Inferior parietal cortex (tissue), 1 donor: ENCODE measurements at regions not wholly inside any gene's neighbourhood (a gene's known extent, or its start where the extent isn't known, plus 50 kb on each side); places are given as distances from the start of the nearest gene placed in this dataset.
"Not testable (repeated sequence)": the region's sequence is repeated elsewhere in the genome, so short reads cannot be mapped to it uniquely, and the experiment has no call there.

Experiments used
- DNase-seq: peaks from one replicate; pipeline ENCODE4 v3.0.0-alpha.2; 2016; ENCODE audit errors: extremely low spot score

DNA sequence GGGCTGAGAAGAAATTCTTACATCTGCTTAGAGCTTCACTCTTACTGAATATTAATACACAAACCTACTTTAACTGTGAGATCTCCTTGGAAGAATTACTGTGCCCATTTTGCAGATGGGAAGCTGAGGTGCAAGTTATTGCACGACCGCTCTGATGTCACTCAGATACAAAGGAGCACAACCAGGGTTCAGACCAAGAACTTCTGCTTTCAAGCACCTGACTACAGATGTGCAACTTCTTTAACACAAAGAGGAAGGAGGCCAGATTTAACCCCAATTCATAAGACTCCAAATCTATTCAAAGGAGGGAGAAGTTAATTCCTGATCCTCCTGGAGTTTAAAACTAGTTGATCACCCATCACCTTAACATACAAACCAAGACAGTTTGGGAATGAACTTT is 232.6 kb downstream of the VRK1 start:
- DNase-seq = no peak

DNA sequence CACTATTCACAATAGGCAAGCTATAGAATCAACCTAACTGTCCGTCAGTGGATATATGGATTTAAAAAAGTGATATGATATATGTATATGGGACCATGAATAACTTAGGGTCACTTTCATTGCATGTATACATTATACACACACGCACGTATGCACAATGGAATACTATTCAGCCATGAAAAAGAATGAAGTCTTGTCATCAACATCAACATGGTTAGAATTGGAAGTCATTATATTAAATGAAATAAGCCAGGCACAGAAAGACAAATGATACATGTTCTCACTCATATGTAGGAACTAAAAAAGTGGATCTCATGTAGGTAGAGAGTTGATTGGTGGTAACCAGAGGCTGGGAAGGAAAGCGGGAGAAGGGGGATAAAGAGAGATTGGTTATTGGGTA is 234.3 kb downstream of the VRK1 start:
- no peak for DNase-seq

DNA sequence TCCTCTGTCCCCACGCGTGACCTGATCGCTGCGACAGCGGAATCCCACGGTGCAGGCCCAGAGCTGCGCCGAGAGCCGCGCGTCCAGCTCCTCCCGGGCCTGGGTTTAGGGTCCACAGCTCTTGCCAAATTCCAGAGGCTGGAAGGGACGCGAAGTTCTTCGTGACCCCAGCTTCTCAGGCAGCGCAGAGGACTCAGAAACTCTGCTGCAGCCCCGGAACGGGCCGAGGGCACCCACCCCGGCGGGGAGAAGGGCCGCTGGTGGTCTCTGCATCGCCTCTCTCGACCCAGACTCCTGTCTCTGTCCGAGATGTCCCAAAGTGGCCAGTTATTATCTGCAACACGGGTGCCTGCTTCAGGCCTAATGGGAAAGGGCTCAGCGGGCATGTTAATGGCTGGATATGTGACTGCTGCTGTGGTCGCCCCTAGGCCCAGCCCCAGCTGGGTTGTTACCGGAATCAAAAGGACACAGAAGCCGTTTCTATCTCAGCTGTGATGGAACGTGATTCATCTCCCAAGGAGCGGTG is 236.4 kb downstream of the VRK1 start:
- DNase-seq = no peak

DNA sequence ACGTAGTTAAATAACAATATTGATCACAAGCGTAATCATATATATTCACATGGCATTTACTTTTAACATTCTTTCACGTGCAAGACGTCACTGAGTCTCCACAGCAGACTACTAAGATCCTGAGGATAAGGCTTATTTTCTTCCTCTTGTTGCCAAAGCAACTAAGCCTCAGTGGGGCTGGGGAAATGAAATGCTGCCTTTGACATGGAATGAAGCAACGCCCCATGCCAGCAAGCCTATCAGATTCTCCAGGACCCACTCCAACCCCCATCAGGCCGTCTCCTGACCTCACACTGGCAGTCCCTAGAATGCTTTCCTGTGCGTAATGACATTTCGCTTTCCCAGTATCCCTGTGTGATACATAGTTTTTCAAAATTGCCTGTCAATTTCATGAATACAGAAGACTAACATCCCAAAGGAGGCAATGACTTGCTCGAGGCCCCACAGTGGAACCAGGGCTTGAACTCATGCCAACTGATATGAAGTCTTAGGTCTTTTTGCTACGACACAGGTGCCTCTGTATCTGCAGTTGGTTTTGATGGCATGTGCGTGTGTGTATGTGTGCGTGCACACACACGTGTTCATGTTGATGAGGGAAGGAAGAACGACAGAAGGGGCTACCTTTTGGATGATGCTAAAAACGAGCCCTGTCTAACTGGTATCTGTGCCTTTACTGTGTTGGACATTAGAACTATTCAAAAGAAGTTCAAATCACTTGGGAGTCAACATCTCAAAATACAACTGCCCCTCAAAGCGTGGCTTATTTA is 239.1 kb downstream of the VRK1 start:
- DNase-seq = no peak

DNA sequence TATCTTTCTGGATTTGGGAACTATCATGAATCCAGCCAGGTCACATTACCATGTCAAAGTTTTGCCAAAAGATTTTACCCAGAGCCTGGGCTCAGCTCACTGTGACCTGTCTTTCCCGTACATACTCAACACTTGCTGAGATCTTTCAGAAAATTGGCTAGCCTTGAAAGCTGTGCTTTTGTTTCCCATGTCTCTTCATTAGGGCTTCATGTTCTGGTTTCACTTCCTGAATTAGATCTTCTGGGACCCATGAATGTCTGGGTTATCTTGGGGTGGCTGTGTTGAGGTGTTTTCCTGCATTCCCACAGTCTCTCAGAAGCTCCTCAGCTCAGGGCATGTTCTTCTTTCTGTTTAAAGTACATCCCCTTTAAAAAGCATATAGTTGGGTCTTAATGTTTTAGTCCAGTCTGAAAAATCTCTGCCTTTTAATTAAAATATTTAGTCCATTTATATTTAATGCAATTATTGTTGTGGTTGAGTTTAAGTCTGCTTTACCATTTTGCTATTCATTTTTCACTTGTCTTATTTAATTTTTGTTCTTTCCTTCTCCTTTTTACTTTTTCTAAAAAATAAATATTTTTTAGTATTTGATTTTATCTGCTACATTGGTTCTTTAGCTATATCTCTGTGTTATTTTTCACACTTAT is 242.7 kb downstream of the VRK1 start:
- DNase-seq = no peak

DNA sequence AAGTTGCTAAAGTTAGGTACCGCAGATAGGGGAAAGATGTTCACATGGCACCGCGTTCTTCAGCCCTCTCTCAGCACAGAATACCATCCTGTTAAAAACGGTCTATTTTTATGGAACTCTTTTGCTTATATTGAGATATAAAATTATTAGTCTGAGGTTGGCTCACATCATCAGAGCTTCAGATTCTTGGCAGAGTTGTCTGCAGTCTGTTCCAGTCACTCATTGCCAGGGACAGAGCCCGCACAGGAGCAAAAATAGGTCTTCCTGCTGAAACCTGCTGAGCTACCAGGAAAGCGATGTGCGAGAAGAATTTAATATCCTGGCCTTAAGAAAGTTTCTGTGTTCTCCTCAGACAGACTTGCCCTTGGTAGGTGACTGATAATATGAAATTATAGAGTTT is 249.8 kb downstream of the VRK1 start:
- DNase-seq = peak; percentile 9

DNA sequence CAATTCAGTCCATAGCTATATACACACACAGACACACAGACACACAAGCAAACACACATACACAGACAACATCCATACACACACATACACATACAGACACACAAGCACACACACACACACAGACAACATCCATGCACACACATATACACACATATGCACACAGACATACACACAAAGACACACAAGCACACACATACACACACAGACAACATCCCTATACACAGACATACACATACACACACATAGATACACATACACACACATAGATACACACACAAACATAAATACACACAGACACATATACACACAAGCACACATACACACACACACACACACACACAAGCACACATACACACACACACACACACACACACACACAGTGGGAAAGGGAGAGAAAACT is 254.8 kb downstream of the VRK1 start:
- DNase-seq = no peak

DNA sequence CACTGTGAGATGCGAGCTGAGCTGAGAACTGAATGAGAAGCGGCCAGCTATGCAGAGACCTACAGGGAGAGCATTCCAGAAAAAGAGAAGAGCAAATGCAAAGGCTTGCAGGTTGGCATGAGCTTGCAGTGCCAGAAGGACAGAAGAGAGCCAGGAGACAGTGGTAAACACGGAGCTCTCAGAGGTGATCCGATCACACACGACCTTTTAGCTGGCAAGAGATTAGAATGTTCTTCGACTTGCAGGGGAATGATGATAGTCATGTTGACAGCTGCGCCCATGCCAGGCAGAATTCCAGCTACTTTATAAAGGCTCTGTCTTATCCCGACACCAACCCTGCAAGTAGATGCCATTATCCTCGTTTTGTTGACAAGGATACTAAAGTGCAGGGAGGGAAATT is 256.8 kb downstream of the VRK1 start:
- DNase-seq = no peak

DNA sequence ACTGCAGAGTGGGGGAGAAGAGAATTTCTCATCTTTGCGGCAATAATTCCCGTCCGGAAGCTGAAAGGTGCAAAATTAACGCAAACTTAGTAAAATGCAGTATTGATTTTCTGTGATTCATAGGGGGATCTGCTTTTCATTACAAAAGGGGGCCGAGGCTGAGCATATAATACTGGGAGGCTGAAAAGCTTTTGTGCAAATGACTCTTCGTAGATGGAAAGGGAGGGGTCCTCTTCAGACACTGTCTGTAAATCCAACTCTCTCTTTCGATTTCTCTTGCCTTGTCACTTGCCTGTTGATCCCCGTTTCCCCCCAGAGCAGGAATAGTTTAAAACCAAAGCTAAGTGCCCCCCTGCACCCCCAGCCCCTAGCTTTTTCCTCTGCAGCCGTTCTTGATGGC is 258.2 kb downstream of the VRK1 start:
- no peak for DNase-seq

DNA sequence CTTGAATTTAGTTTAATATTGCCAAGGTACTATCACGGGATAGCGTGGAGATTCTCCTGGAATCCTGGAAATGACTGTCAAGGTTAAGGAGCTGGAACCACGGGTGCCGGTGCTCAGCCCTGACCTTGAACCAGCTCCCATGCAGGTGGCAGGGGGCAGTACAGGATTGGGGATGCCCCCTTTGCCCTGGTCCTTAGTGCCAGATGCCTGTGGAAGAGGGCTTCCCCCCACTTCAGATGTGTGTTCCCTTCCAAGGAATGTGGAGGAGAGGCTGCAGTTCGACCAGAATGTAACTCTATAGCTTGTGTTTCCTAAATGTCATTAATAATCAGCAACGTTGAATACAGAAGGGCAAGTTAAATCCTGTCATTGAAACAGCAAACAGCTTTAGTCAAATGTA is 258.9 kb downstream of the VRK1 start:
- no peak for DNase-seq

DNA sequence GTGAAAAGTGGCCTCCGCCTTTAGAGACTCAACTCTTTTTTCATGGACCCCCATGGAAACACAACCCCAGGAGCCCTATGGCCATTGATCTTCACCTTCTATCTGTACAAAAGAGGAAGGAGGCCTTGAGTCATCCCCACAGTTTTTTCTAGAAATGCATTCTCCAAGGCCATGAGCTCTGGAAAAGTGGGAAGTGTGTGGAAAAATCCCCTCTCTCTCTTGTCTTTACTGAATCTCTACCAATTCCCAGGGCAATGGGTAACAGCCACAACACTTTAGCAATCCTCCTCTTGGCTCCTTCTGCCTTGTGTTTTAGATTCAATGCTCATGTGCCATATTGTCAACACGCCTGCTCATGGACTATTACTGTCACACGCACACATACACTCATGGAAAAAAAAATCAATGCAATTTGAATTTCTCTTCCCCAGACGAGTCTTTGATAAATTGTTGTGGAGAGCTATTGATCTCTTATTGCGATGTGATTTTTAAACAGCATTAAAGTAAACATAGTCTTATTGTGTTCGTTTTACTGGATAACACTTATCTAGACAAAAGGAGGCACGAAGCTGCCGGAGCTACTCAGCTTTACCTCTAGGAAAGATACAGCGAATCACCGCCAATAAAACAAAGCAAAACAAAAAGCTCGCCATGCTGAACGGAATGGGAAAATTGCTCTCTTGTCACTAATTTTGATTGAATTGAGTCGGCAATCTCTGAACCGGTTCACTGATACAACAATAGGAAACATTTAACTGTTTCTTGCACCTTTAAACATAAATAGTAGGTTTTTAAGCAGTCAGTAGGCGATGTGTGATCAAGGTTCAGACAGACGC is 260.3 kb downstream of the VRK1 start:
- no peak for DNase-seq

DNA sequence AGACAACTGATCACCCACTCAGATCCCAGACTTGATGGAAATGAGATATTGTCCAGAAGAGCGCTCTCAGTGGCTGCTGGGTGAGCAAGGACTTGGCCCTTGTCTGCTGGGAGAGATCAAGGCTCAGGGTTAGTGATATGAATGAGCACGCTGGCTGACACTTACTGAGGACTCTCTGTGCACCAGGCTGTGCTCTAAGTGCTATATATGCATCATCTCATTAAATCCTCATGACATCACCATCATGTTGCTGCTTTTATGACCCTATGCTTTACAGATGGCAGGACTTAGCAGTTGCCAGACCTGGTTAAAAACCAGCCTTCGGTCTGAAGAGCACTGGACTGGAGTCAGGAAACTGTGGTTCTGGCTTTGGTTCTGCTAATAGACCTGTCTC is 260.9 kb downstream of the VRK1 start:
- no peak for DNase-seq

DNA sequence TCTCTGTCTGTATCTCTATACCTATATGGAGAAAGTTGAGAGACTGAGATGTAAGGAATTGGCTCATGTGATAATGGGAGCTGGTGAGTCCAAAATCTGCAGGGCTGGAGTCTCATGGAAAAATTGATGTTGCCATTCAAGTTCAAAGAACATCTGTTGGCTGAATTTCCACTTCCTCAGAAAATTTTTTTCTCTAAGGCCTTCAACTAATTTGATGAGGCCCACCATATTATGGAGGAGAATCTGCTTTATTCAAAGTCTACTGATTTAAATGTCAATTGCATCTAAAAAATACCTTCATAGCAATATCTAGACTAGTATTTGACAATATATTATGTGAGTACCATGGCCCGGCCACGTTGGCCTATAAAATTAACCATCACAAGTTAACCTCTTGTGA is 261.4 kb downstream of the VRK1 start:
- DNase-seq = no peak

DNA sequence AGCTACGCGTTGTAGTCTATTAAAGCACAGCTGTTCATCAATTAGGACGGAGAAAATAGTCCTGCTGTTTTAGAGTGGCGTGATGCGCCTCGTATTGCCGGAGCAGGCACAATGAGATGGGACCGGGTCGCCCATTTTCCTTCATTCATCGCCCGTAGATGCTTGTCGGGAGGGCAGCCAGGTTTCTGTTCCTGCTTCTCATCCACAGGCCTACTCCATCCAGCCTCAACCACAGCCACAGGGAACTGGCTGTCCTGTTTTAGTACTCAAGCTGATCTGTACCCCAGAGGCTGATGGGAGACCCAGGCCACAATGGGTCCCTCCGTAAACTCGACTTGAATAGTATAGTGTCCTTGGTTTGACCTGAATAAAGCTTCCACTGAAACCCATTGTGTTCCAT is 264.0 kb downstream of the VRK1 start:
- no peak for DNase-seq

DNA sequence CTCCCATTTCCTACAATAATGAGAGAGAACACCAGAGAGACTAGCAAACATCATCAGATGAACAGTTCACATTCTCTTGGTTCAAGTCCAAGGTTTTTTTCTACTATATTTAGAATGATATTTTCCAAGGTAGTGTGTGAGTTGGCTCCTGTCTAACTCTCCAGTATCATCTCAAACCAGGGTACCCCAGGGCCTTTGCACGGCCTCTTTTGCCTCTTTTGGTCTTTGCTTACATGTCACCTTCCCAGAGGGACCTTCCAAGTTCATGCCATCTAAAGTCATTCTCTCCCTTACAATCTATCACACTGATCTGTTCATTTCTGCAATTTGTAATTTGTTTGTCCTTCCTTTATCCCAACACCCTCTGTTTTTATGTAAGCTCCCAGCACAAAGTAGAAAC is 264.5 kb downstream of the VRK1 start:
- DNase-seq = no peak

DNA sequence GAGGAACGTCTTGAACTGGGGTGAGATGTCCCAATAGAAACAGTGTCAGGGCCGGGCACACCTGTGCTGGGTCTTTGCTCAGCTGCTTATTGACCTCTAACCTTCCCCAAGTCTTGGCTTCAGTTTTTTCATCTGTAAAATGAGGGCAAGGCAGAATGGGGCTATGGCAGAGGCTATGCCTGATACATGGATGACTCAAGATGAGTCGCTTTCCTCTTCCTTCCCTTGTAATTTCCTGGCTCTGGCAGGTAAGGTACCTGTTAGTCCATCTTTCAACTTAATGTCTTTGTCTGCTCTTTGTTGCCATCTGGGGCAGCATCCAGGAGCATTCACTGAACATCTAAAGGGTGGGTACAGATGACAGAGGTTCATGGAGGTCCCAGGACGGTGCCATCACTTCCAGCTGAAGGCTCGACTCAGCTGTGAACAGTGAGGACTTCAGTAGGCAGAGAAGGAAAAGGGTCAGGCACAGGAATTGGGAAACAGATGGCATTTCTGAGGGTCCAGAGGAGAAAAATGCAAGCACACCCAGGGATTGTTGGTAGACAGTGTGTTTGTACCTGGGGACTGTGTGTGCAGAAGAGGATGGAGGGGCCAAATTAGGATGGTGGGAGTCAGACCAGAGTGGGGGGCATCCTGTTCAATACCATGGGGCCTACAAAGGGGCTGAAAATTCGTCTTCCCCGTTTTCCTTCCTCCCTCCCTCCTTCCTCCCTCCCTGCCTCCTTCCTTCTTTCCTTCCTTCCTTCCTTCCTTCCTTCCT is 268.3 kb downstream of the VRK1 start:
- DNase-seq = no peak

DNA sequence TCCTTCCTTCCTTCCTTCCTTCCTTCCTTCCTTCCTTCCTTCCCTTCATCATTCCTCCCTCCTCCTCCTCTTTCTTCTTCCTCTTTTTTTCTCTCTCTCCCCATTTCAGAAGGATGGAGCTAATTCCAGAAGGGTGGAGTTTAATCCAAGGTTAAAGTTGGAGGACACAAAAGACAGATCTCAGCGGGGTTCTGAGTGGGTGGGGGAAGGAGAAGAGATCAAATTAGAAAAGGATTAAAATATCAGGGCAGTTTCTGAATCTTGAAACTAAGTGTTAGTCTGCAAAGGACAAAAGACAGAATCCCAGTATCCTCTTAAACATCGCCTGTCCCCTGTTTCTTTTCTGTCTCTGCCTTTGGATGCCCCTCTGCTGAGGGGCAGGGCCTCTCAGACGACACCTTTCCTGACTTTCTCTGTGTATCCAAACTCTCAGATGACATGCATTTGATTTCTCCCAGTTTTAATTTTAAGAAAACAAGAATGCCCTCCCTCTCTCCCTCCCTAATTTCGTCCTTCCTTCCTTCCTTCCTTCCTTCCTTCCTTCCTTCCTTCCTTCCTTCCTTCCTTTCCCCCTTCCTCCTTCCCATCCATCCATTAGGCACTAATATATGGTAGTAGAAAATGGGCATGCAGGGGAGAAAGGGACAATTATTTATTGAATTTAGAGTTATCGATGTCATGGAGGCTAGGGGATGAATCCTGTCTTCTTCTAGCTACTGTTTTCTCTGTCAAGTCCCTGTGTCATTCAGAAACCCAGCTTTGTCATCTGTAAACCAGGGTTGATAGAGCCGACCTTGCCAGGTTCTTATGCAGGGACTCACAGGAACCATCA is 269.1 kb downstream of the VRK1 start:
- DNase-seq = no peak

DNA sequence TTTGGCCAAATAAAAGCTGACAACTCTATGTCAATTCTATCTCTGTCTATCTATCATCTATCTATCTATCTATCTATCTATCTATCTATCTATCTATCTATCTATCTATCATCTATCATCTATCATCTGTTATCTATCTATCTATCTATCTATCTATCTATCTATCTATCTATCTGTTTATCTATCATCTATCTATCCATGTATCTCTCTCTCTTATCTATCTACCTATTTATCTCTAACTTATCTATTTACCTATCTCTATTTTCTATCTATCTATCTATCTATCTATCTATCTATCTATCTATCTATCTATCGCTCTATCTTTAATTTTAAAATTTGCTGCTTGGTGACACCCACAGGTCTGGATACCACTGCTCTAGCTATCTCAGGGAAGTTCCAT is 271.1 kb downstream of the VRK1 start:
- DNase-seq = not testable (repeated sequence)

DNA sequence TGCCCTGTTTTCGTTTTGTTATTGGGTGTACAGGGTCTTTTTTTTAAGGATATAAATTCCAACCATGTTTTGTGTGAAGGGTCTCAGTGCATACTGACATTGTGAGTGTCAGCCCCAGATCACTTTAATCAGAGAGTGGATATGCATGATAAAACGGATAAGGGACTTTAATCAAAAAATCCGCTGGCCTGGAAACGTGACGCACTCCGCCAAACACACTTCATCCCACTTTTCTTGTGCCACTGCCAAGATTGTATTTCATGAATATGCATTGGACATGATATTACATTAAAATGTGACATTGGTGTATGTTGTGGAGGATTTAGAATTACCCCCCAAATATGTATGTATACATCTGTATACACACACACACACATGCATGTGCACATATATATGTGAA is 273.1 kb downstream of the VRK1 start:
- no peak for DNase-seq

DNA sequence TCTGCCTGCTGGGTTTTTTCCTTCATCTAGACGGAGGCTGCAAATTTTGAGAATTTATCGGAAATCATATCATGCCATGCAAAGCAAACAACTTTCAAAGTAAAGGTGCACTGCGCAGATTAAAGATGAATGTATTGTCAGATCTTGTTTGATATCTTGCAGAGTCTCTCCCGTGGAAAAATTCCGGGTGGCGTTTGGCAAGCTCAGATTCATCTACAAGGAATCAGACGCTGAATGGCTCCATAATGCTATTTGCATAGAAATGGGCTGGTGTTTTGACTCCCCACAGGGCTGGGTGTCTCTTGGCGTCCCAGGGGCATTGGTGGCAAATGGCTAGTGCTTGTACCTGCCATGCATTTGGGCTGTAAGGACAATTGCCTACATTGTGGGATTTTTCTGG is 274.0 kb downstream of the VRK1 start:
- no peak for DNase-seq

DNA sequence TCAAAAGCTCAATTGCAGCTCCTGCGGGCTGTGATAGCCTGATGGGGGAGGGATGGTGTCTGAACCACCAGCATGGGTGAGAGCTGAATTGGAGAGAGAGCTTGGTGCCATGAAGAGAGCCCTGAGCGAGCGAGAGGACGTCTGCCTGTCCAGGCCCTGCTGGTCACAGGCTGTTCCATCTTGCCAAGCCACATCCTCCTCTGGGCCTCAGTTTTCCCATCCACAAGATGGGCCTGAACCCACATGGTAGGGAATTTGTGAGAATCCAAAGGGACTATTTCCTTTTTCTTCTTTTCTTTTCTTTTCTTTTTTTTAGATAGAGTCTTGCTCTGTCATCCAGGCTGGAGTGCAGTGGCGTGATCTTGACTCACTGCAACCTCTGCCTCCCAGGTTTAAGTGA is 276.4 kb downstream of the VRK1 start:
- DNase-seq = no peak
